ENCODE measurements at regions not wholly inside any gene's neighbourhood (a gene's known extent, or its start where the extent isn't known, plus 50 kb on each side); places are given as distances from the start of the nearest gene placed in this dataset.

DNA sequence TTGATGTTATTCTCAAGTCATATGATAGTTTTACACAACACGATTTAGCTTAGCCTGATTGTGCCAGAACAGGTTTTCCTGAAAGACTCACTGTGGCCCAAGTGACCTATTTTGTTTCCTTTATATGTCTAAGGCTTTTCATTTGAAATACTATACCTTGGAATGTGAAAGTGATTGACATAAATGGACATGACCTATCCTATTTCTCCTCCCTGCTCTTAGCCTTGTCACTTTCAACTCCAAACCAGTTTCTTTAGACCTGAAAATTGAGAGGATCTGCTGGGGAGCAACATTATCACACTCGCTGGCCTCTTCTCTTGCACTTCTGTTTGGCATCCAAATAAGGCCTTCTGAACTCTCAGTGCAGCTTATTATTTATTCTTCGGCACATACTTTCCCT is 496.8 kb downstream of the MAT2B start:
- TF ChIP-seq PPARA (CRISPR knock-in tag; IDR thresholded peaks at IDR 0.05; ENCODE audit: borderline replicate concordance) (no peak), ZFP3 (CRISPR knock-in tag; IDR thresholded peaks at IDR 0.05) (no peak), ZFP30 (CRISPR knock-in tag; IDR thresholded peaks at IDR 0.05) (no peak), SNAI2 (CRISPR knock-in tag; IDR thresholded peaks at IDR 0.05) (no peak), TOX (CRISPR knock-in tag; IDR thresholded peaks at IDR 0.05; ENCODE audit: borderline replicate concordance) (no peak), BACH2 (CRISPR knock-in tag; IDR thresholded peaks at IDR 0.05; ENCODE audit: borderline replicate concordance) (no peak), ZNF8 (CRISPR knock-in tag; IDR thresholded peaks at IDR 0.05) (no peak)
- TF ChIP-seq, protein P1, sequence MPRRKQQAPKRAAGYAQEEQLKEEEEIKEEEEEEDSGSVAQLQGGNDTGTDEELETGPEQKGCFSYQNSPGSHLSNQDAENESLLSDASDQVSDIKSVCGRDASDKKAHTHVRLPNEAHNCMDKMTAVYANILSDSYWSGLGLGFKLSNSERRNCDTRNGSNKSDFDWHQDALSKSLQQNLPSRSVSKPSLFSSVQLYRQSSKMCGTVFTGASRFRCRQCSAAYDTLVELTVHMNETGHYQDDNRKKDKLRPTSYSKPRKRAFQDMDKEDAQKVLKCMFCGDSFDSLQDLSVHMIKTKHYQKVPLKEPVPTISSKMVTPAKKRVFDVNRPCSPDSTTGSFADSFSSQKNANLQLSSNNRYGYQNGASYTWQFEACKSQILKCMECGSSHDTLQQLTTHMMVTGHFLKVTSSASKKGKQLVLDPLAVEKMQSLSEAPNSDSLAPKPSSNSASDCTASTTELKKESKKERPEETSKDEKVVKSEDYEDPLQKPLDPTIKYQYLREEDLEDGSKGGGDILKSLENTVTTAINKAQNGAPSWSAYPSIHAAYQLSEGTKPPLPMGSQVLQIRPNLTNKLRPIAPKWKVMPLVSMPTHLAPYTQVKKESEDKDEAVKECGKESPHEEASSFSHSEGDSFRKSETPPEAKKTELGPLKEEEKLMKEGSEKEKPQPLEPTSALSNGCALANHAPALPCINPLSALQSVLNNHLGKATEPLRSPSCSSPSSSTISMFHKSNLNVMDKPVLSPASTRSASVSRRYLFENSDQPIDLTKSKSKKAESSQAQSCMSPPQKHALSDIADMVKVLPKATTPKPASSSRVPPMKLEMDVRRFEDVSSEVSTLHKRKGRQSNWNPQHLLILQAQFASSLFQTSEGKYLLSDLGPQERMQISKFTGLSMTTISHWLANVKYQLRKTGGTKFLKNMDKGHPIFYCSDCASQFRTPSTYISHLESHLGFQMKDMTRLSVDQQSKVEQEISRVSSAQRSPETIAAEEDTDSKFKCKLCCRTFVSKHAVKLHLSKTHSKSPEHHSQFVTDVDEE (CRISPR knock-in tag; IDR thresholded peaks at IDR 0.05): no peak
- TF ChIP-seq, protein P2, sequence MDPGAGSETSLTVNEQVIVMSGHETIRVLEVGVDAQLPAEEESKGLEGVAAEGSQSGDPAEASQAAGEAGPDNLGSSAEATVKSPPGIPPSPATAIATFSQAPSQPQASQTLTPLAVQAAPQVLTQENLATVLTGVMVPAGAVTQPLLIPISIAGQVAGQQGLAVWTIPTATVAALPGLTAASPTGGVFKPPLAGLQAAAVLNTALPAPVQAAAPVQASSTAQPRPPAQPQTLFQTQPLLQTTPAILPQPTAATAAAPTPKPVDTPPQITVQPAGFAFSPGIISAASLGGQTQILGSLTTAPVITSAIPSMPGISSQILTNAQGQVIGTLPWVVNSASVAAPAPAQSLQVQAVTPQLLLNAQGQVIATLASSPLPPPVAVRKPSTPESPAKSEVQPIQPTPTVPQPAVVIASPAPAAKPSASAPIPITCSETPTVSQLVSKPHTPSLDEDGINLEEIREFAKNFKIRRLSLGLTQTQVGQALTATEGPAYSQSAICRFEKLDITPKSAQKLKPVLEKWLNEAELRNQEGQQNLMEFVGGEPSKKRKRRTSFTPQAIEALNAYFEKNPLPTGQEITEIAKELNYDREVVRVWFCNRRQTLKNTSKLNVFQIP (CRISPR knock-in tag; IDR thresholded peaks at IDR 0.05; ENCODE audit: borderline replicate concordance, low read depth): no peak
- TF ChIP-seq, protein P3, sequence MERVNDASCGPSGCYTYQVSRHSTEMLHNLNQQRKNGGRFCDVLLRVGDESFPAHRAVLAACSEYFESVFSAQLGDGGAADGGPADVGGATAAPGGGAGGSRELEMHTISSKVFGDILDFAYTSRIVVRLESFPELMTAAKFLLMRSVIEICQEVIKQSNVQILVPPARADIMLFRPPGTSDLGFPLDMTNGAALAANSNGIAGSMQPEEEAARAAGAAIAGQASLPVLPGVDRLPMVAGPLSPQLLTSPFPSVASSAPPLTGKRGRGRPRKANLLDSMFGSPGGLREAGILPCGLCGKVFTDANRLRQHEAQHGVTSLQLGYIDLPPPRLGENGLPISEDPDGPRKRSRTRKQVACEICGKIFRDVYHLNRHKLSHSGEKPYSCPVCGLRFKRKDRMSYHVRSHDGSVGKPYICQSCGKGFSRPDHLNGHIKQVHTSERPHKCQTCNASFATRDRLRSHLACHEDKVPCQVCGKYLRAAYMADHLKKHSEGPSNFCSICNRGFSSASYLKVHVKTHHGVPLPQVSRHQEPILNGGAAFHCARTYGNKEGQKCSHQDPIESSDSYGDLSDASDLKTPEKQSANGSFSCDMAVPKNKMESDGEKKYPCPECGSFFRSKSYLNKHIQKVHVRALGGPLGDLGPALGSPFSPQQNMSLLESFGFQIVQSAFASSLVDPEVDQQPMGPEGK (CRISPR knock-in tag; IDR thresholded peaks at IDR 0.05; ENCODE audit: borderline replicate concordance): no peak
- TF ChIP-seq, protein P4, sequence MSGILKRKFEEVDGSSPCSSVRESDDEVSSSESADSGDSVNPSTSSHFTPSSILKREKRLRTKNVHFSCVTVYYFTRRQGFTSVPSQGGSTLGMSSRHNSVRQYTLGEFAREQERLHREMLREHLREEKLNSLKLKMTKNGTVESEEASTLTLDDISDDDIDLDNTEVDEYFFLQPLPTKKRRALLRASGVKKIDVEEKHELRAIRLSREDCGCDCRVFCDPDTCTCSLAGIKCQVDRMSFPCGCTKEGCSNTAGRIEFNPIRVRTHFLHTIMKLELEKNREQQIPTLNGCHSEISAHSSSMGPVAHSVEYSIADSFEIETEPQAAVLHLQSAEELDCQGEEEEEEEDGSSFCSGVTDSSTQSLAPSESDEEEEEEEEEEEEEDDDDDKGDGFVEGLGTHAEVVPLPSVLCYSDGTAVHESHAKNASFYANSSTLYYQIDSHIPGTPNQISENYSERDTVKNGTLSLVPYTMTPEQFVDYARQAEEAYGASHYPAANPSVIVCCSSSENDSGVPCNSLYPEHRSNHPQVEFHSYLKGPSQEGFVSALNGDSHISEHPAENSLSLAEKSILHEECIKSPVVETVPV (CRISPR knock-in tag; IDR thresholded peaks at IDR 0.05): no peak

Measured in SK-N-SH treated with all-trans-retinoic acid at 6 μM for 48 hours (cell line).